Liver (tissue), 7 donors: ENCODE measurements at regions not wholly inside any gene's neighbourhood (a gene's known extent, or its start where the extent isn't known, plus 50 kb on each side); places are given as distances from the start of the nearest gene placed in this dataset.

Experiments used
- DNase-seq: peaks from one replicate; pipeline ENCODE4 v3.0.0-alpha.2; 2017; ENCODE audit warnings: low spot score
- H3K27ac ChIP-seq, 2 donors: one replicate each; pipeline ENCODE4 v1.7.0; 2013; ENCODE audit warnings: inconsistent platforms in 2 of 2, low read length in 2 of 2, control low read depth in 1 of 2, low read depth in 1 of 2, mild to moderate bottlenecking in 1 of 2
- H3K27me3 ChIP-seq, 4 donors: one replicate each; pipeline versions ENCODE4 v1.6.1 to v1.7.0; 2013; ENCODE audit warnings: low read length in 3 of 4, inconsistent platforms in 1 of 4, mild to moderate bottlenecking in 1 of 4, moderate library complexity in 1 of 4; ENCODE audit not compliant: control insufficient read depth in 4 of 4, insufficient read depth in 4 of 4
- H3K36me3 ChIP-seq, 4 donors: one replicate each; pipeline versions ENCODE4 v1.6.1 to v1.7.0; 2013; ENCODE audit warnings: low read length in 3 of 4, mild to moderate bottlenecking in 3 of 4, low read depth in 1 of 4, moderate library complexity in 1 of 4; ENCODE audit not compliant: control insufficient read depth in 4 of 4, insufficient read depth in 3 of 4
- H3K4me1 ChIP-seq, 4 donors: one replicate each; pipeline versions ENCODE4 v1.6.1 to v1.7.0; 2013; ENCODE audit warnings: low read length in 3 of 4, mild to moderate bottlenecking in 3 of 4, moderate library complexity in 1 of 4; ENCODE audit not compliant: control insufficient read depth in 4 of 4, insufficient read depth in 4 of 4
- H3K4me3 ChIP-seq, 3 donors: one replicate each; pipeline versions ENCODE4 v1.6.1 to v1.7.0; 2013; ENCODE audit warnings: low read length in 3 of 3, control low read depth in 1 of 3, low read depth in 1 of 3, mild to moderate bottlenecking in 1 of 3
- H3K9ac ChIP-seq, 2 donors: one replicate each; pipeline ENCODE4 v1.7.0; 2013; ENCODE audit warnings: low read length in 2 of 2, mild to moderate bottlenecking in 2 of 2, moderate library complexity in 2 of 2, control low read depth in 1 of 2, low read depth in 1 of 2
- H3K9me3 ChIP-seq, 4 donors: one replicate each; pipeline versions ENCODE4 v1.6.1 to v1.7.0; 2013; ENCODE audit warnings: low read length in 3 of 4; ENCODE audit not compliant: control insufficient read depth in 4 of 4
- ATF3 ChIP-seq: IDR thresholded peaks from 2 replicates; pipeline ENCODE4 v1.6.1; 2016; ENCODE audit warnings: antibody characterized with exemption
- EGR1 ChIP-seq, 2 donors: IDR thresholded peaks; 2 replicates each; pipeline ENCODE4 v1.6.1; 2016 to 2018; ENCODE audit warnings: antibody characterized with exemption in 2 of 2, low read depth in 2 of 2
- FOXA1 ChIP-seq: IDR thresholded peaks from 2 replicates; pipeline ENCODE4 v1.6.1; 2016; ENCODE audit warnings: antibody characterized with exemption
- FOXA2 ChIP-seq: IDR thresholded peaks from 2 replicates; pipeline ENCODE4 v1.6.1; 2016; ENCODE audit warnings: antibody characterized with exemption
- GABPA ChIP-seq, 2 donors: IDR thresholded peaks in 1 of 2; conservative IDR thresholded peaks in 1 of 2; 2 replicates each; pipeline ENCODE4 v1.6.1; 2016; ENCODE audit warnings: antibody characterized with exemption in 2 of 2, mild to moderate bottlenecking in 1 of 2, moderate library complexity in 1 of 2
- HNF4A ChIP-seq, 2 donors: conservative IDR thresholded peaks; 2 replicates each; pipeline ENCODE4 v1.6.1; 2016; ENCODE audit warnings: antibody characterized with exemption in 2 of 2, mild to moderate bottlenecking in 2 of 2
- HNF4G ChIP-seq: IDR thresholded peaks from 2 replicates; pipeline ENCODE4 v1.6.1; 2016; ENCODE audit warnings: antibody characterized with exemption
- JUND ChIP-seq, 2 donors: IDR thresholded peaks; 2 replicates each; pipeline ENCODE4 v1.6.1; 2016; ENCODE audit warnings: antibody characterized with exemption in 2 of 2
- NR2F2 ChIP-seq: IDR thresholded peaks from 2 replicates; pipeline ENCODE4 v1.6.1; 2016; ENCODE audit warnings: antibody characterized with exemption
- RAD21 ChIP-seq, 2 donors: IDR thresholded peaks; 2 replicates each; pipeline ENCODE4 v1.6.1; 2016; ENCODE audit warnings: antibody characterized with exemption in 2 of 2, mild to moderate bottlenecking in 2 of 2
- RXRA ChIP-seq, 2 donors: IDR thresholded peaks; 2 replicates each; pipeline ENCODE4 v1.6.1; 2017 to 2018; ENCODE audit warnings: antibody characterized with exemption in 2 of 2, mild to moderate bottlenecking in 1 of 2
- SP1 ChIP-seq: IDR thresholded peaks from 2 replicates; pipeline ENCODE4 v1.6.1; 2018; ENCODE audit warnings: antibody characterized with exemption, mild to moderate bottlenecking
- TAF1 ChIP-seq: conservative IDR thresholded peaks from 2 replicates; pipeline ENCODE4 v1.6.1; 2016; ENCODE audit warnings: antibody characterized with exemption, mild to moderate bottlenecking
- WGBS: extraction: QIAGEN DNeasy Blood & Tissue Kit; methylation state at CpG from one replicate; pipeline ENCODE4 v1.1.7; 2013; 5-methylcytosine and 5-hydroxymethylcytosine counted together
- TF ChIP-seq, protein P1 (sequence below): IDR thresholded peaks from 2 replicates; pipeline ENCODE4 v1.6.1; 2016; ENCODE audit warnings: antibody characterized with exemption, mild to moderate bottlenecking
- TF ChIP-seq, protein P2 (sequence below): IDR thresholded peaks from 2 replicates; pipeline ENCODE4 v1.6.1; 2016; ENCODE audit warnings: antibody characterized with exemption
- TF ChIP-seq, protein P3 (sequence below): IDR thresholded peaks from 2 replicates; pipeline ENCODE4 v1.6.1; 2016; ENCODE audit warnings: antibody characterized with exemption
- donor health status: healthy.
- donor health status: healthy.
- donor health status: healthy.
- donor health status: healthy.

DNA sequence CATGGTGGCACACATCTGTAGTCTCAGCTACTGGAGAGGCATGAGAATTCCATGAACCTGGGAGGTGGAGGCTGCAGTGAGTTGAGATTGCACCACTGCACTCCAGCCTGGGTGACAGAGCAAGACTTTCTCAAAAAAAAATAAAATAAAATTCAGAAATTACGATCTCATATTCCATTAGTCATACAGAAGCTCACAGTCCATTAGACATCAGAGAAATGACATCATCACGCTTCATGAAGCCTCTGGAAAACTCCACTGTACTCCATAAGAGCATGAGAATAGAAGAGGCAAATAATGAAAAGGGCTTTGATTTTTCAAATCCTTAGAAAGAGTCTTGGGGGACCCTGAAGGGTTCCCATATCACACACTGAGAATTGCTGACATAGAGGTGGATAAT, 145.0 kb upstream of the MITF start:
- TF ChIP-seq SP1 = no peak
- TF ChIP-seq FOXA1 = no peak
- no peak for TF ChIP-seq FOXA2
- no peak for TF ChIP-seq RAD21 (IDR thresholded peaks at IDR 0.05)
- no peak overlapping the region for H3K27ac ChIP-seq
- DNase-seq = no peak
- no peak overlapping the region for H3K9ac ChIP-seq
- no peak overlapping the region for H3K4me3 ChIP-seq
- 80% methylated on average over 2 of the region's 2 CpGs for WGBS
- no peaks in the 10 kb centered on the region for H3K4me1 ChIP-seq
- no peaks in the 10 kb centered on the region for H3K36me3 ChIP-seq
- H3K27me3 ChIP-seq = no peaks in the 10 kb centered on the region
- H3K9me3 ChIP-seq = no peaks in the 10 kb centered on the region

GRCh38 chr3:69591164-69591736, 148.0 kb upstream of the MITF start:
- WGBS = 75% methylated on average over 4 of the region's 4 CpGs
- peaks cover 0 to 10% (median under 1%) of the 10 kb centered on the region in 4 donors for H3K9me3 ChIP-seq

More at GRCh38 chr3:69591164-69591736, 148.0 kb upstream of the MITF start:
- no peak for DNase-seq
- Histone ChIP-seq H3K27ac (no peak overlapping the region), H3K4me3 (no peak overlapping the region), H3K9ac (no peak overlapping the region), H3K36me3 (no peaks in the 10 kb centered on the region), H3K27me3 (no peaks in the 10 kb centered on the region), H3K4me1 (no peaks in the 10 kb centered on the region)
- TF ChIP-seq, protein P1, sequence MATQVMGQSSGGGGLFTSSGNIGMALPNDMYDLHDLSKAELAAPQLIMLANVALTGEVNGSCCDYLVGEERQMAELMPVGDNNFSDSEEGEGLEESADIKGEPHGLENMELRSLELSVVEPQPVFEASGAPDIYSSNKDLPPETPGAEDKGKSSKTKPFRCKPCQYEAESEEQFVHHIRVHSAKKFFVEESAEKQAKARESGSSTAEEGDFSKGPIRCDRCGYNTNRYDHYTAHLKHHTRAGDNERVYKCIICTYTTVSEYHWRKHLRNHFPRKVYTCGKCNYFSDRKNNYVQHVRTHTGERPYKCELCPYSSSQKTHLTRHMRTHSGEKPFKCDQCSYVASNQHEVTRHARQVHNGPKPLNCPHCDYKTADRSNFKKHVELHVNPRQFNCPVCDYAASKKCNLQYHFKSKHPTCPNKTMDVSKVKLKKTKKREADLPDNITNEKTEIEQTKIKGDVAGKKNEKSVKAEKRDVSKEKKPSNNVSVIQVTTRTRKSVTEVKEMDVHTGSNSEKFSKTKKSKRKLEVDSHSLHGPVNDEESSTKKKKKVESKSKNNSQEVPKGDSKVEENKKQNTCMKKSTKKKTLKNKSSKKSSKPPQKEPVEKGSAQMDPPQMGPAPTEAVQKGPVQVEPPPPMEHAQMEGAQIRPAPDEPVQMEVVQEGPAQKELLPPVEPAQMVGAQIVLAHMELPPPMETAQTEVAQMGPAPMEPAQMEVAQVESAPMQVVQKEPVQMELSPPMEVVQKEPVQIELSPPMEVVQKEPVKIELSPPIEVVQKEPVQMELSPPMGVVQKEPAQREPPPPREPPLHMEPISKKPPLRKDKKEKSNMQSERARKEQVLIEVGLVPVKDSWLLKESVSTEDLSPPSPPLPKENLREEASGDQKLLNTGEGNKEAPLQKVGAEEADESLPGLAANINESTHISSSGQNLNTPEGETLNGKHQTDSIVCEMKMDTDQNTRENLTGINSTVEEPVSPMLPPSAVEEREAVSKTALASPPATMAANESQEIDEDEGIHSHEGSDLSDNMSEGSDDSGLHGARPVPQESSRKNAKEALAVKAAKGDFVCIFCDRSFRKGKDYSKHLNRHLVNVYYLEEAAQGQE = no peak
- TF ChIP-seq EGR1 (IDR thresholded peaks at IDR 0.05; ENCODE audit: low read depth in 2 of 2) (no peak), SP1 (no peak), HNF4A (conservative IDR thresholded peaks at IDR 0.05) (no peak), FOXA1 (no peak), ATF3 (no peak), JUND (IDR thresholded peaks at IDR 0.05) (no peak), HNF4G (no peak), GABPA (IDR thresholded peaks at IDR 0.05 in 1 of 2, conservative IDR thresholded peaks at IDR 0.05 in 1 of 2) (no peak), NR2F2 (no peak), TAF1 (no peak), RXRA (IDR thresholded peaks at IDR 0.05) (no peak)
- TF ChIP-seq, protein P2, sequence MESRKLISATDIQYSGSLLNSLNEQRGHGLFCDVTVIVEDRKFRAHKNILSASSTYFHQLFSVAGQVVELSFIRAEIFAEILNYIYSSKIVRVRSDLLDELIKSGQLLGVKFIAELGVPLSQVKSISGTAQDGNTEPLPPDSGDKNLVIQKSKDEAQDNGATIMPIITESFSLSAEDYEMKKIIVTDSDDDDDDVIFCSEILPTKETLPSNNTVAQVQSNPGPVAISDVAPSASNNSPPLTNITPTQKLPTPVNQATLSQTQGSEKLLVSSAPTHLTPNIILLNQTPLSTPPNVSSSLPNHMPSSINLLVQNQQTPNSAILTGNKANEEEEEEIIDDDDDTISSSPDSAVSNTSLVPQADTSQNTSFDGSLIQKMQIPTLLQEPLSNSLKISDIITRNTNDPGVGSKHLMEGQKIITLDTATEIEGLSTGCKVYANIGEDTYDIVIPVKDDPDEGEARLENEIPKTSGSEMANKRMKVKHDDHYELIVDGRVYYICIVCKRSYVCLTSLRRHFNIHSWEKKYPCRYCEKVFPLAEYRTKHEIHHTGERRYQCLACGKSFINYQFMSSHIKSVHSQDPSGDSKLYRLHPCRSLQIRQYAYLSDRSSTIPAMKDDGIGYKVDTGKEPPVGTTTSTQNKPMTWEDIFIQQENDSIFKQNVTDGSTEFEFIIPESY = no peak
- TF ChIP-seq, protein P3, sequence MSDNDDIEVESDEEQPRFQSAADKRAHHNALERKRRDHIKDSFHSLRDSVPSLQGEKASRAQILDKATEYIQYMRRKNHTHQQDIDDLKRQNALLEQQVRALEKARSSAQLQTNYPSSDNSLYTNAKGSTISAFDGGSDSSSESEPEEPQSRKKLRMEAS = no peak
